ENCODE measurements at regions not wholly inside any gene's neighbourhood (a gene's known extent, or its start where the extent isn't known, plus 50 kb on each side); places are given as distances from the start of the nearest gene placed in this dataset.

DNA sequence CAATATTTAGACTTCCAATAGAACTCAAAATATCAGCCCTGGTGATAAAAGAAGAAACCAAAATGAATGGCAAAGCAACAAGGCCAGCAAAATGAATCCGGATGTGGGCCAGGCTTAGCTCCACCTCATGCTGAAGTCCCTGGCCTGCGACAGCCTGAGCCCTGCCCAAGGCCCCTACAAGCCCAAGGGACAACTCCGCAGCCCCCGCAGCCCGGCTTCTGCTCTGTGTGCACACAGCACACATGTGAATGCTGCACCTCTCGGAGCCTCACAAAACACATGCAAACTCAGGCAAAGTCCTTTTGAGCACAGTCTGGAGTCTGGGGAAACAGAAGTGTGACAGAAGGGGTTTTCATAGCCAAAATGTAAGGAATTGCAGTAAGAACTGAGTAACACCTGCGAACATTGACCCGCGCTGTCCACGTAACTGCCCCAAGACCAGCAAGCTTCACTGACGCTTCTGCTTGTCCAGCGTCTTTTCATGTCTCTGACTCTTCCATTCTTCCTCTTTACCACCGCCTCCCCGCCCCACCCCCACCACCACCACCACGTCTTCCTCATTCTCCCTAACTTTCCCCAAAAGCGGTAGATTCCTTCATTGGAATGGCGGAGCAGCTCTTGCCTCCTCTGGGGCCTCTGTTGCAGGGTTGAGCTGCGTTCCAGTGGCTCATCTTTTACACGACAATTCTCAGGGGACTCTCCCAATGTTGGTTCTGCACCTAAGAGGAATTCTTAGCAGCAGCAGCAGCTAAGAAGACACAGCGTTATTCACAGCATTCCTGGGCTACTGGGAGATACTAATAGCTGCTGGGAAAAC, 136.4 kb upstream of the COPS8 start:
- no peak for DNase-seq (ENCODE audit: low spot score)

DNA sequence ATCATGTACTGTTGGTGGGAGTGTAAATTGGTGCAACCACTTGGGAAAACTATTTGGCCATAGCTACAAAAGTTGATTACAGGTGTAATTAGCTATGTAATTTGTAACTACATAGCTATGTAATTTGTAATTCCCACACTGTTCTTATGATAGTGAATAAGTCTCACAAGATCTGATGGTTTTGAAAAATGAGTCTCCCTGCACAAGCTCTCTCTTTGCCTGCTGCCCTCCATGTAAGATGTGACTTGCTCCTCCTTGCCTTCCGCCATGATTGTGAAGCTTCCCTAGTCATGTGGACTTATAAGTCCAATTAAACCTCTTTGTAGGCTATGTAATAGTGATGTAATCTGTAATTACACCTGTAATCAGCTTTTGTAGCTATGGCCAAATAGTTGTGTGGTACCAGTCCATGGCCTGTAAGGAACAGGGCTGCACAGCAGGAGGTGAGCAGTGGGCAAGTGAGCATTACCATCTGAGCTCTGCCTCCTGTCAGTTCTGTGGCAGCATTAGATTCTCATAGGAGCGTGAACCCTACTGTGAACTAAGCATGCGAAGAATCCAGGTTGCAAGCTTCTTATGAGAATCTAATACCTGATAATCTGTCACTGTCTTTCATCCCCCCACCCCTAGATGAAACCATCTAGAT, 133.7 kb upstream of the COPS8 start:
- DNase-seq (ENCODE audit: low spot score) = no peak

DNA sequence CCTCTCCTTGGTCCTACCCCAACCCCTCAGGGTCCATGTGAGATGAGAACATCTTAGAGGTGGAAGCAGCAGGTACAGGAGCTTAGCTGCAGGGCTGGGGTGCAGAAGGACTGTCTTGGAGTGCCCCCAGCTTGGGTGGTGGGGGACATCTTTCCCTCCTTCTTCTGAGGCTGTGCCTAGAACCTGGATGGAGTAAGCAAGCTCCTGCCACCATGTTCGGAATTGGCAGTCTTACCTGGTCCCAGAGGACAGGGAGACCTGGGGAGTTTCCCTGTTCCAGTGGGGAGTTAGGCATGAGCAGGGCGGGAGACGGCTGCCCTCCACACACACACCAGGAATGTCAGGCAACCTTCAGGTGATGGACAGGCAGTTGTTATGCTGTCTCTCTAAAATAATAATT, 131.0 kb upstream of the COPS8 start:
- DNase-seq (ENCODE audit: low spot score) = no peak

DNA sequence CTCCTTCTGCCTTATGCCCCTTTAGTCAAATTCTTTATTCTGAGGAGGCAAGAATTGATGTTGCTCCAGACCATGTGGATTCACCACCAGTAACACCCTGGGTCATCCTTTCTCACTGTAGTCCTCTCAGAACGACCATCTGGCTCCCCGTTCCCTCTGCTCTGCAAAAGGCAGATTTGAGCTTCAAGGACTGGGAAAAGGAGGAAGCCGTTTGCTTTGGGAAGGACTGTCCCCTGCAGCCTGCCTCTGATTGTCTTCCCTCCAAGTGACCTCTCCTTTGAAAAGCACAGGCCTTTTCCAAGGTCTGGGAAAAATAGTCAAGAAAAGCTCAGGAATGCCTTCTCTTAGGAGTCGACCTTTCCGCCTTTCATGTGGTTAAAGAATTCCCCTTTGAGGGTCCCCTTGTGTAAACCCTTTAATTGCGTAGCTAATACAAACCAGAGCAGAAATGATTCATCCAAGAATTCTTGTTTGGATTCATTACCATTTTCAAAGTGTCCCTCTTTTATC, 130.1 kb upstream of the COPS8 start:
- no peak for DNase-seq (ENCODE audit: low spot score)

DNA sequence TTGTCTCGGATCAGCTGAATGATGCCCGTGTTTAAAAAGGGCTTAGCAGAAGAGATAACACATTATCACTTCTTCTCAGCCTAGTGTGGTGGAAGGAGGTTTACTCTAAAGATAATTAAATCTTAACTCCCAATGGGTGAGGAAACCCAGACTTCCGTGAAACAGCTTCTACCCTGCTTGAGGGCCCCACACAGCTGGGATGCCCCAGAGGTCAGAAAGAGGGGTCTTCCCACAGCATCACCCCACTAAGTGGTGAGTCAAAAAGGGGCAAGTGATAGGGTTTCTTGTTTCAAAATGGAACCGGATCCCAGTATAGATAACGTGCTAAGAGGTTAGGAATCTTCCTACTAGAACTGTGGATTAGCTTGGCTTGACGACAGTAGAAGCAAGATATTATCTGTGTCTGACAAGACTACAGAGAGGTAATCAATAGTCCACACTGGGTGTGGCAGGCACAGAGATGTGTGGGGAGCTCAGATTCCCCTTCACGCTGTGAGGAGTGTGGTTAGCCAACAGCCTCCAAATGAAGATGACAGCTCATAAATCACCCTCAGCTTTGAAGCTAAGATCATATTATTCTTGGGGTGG, 129.6 kb upstream of the COPS8 start:
- DNase-seq (ENCODE audit: low spot score) = no peak

DNA sequence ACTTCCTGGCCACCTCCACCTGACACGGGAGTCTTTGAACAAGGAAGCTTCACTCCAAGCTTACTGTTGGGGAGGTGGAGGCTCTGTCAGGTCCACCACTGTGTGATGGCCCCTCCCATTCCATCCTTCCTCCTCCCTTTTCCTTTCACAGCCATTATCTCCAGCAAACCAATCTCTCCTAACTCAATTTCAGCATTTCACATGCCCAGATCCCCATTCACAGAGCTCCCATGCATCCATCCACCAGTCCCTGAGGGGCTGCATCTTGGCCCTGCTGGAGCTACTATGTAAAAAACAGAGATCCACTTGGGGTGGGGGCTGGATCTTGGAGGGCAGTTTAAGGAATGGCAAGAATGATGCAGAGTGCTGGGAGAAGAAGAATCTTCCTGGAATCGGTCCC, 129.0 kb upstream of the COPS8 start:
- DNase-seq (ENCODE audit: low spot score) = no peak

GRCh38 chr2:236959036-236959435, 126.7 kb upstream of the COPS8 start:
- DNase-seq (ENCODE audit: low spot score) = no peak

DNA sequence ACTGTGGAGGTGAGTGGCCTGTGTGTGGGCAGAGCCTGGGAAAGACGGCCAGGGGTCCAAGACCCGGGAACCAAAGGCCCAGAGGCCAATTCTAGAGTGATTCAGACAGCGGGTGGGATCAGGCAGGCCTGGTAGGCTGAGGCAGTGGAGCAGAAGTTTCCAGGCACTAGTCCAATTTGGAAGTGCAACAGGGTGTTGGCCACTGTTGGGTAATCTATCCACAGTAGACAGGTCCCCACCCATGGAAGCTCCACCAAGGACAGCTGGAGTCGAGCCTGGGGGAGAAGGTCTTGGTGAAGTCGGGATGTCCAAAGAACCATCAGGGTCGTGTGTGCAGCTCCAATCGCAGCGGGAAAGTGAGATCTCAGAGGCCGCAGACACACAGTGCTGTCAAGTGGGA, 125.8 kb upstream of the COPS8 start:
- DNase-seq (ENCODE audit: low spot score) = no peak

GRCh38 chr2:236960531-236960930, 125.2 kb upstream of the COPS8 start:
- no peak for DNase-seq (ENCODE audit: low spot score)

GRCh38 chr2:236962816-236963215, 122.9 kb upstream of the COPS8 start:
- no peak for DNase-seq (ENCODE audit: low spot score)

DNA sequence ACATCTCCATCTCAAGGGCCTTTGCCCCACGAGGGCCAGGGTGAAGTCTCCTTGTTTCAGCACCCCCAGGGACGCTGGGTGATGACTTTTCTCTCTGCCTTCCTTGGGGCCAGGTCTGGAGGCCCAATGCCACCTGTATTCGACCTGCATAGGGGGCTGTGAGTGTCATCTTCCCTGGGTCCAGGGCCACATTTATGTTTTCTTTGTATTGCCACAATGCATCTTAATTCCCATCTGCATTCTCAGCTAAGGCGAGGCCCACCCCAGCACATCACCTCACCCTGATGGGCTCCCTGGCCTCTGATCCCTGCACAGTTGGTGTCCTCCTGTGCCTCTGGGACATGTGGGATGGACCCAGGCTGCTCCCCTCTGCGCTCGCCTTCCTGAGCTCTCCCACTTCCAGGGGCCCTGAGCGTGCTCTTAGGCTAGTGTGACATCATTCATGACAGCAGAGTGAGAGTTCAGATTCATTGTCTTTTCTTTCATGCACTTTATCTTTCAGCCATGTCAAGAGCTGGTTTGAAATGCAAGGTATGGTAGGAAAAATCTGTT, 122.0 kb upstream of the COPS8 start:
- DNase-seq (ENCODE audit: low spot score) = no peak

DNA sequence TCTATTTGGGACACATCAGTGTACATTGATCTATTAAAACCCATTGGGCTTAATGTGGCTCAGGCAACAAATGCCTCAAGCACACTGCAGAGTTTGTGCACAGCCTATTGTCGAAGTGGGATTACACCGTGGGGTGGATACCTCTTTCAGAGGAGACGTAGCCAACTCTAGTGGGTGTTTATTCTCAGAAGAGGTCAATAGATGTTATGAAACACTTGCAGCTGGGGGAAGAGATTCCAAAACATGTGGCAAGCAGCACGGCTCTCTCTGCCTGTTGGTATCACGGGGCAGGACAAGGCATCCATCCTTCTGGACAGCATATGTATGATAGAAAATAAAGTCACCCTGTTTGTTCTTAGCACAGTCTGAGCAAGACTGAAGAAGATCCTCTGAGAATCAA, 121.4 kb upstream of the COPS8 start:
- DNase-seq (ENCODE audit: low spot score) = no peak

GRCh38 chr2:236965021-236965840, 120.5 kb upstream of the COPS8 start:
- DNase-seq (ENCODE audit: low spot score) = no peak

DNA sequence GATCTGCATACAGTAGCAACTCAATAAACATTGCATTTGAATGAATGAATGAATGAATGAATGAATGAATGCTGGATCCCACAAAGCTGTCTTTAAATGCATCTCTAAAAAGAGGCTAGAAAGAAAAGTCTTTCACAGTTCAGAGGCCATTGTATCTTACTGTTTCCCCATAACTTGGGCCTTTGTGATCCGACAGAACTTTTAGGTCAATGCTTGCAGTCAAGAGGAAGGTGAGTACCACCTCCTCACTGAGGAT, 119.9 kb upstream of the COPS8 start:
- no peak for DNase-seq (ENCODE audit: low spot score)

GRCh38 chr2:236967499-236967783, 118.2 kb upstream of the COPS8 start:
- no peak for DNase-seq (ENCODE audit: low spot score)

- DNase-seq (ENCODE audit: low spot score) = no peak
Measured at GRCh38 chr2:236968101-236968879, 117.4 kb upstream of the COPS8 start.

- DNase-seq (ENCODE audit: low spot score) = no peak
Measured at GRCh38 chr2:236968880-236969534, 116.7 kb upstream of the COPS8 start.

DNA sequence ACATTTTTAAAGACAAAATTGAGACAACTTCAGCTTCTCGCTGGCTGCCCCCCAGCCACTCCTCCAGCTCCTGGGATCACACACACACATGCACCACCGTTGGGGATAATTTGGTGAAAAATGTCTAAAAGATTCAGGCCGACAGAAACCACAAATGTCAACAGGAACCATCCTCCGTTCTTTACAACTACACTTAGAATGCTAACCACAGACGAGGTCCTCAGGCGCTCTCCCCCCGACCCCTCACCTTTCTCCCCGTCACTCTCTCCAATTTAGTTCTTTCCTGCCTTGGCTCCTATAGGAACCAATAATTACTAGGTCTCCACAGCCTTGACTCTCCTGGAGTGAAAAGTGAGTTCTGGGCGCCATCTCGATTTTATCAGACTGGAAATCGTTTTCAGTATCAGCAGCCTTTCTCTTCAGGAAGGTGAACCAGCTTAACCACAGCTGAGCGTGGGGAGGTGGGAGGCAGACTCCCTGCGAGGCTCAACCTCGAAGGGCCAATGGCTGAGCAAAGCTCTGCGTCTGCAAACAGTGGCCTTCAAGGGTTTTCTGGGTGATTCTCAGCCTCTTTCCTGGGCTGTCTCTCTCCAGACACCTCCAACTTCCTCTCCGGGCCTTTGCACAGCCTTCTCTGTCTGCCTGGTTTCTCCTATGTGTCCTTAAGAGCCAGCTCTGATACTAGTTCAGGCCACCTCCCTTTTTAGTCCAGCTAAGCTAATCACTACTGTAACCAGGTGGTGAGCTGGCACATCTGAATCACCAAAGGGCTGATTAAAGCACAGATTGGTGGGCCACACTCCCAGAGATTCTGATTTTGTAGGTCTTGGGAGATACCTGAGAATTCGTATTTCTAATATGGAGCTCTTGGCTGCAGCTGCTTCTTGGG, 115.7 kb upstream of the COPS8 start:
- no peak for DNase-seq (ENCODE audit: low spot score)

- no peak for DNase-seq (ENCODE audit: low spot score)
Measured at GRCh38 chr2:236970656-236971010, 115.1 kb upstream of the COPS8 start.
